GM21390 (cell line): ENCODE measurements at regions not wholly inside any gene's neighbourhood (a gene's known extent, or its start where the extent isn't known, plus 50 kb on each side); places are given as distances from the start of the nearest gene placed in this dataset.

Source experiments
- ATAC-seq: cut with Tn5 transposase; IDR thresholded peaks from one replicate; pipeline ENCODE4 v1.9.1; 2021; ENCODE audit not compliant: unreplicated experiment

- ATAC-seq: no peak
Observed at GRCh38 chr21:16345757-16346156, 616.0 kb downstream of the USP25 start.

GRCh38 chr21:16347223-16347622, 617.4 kb downstream of the USP25 start:
- ATAC-seq: no peak

- ATAC-seq: no peak
Observed at GRCh38 chr21:16353764-16354163, 624.0 kb downstream of the USP25 start.

- ATAC-seq: no peak
Observed at GRCh38 chr21:16357994-16358393, 628.2 kb downstream of the USP25 start.

GRCh38 chr21:16358784-16359183, 629.0 kb downstream of the USP25 start:
- no peak for ATAC-seq

GRCh38 chr21:16363100-16363499, 633.3 kb downstream of the USP25 start:
- ATAC-seq: no peak

- ATAC-seq: no peak
Observed at GRCh38 chr21:16363518-16363917, 633.7 kb downstream of the USP25 start.

- ATAC-seq: no peak
Observed at GRCh38 chr21:16366207-16366606, 636.4 kb downstream of the USP25 start.

- no peak for ATAC-seq
Observed at GRCh38 chr21:16367079-16367478, 637.3 kb downstream of the USP25 start.

GRCh38 chr21:16370186-16370585, 640.4 kb downstream of the USP25 start:
- no peak for ATAC-seq

GRCh38 chr21:16372586-16372985, 642.8 kb downstream of the USP25 start:
- ATAC-seq: no peak

GRCh38 chr21:16376673-16377072, 646.9 kb downstream of the USP25 start:
- no peak for ATAC-seq

GRCh38 chr21:16377120-16377658, 647.4 kb downstream of the USP25 start:
- no peak for ATAC-seq

GRCh38 chr21:16377857-16378256, 648.1 kb downstream of the USP25 start:
- ATAC-seq: no peak

- ATAC-seq: no peak
Observed at GRCh38 chr21:16378525-16378924, 648.7 kb downstream of the USP25 start.

GRCh38 chr21:16388291-16388690, 658.5 kb downstream of the USP25 start:
- no peak for ATAC-seq

- ATAC-seq: no peak
Observed at GRCh38 chr21:16388911-16389560, 659.3 kb downstream of the USP25 start.

- ATAC-seq: no peak
Observed at GRCh38 chr21:16389643-16390042, 659.9 kb downstream of the USP25 start.

GRCh38 chr21:16395285-16395684, 665.5 kb downstream of the USP25 start:
- no peak for ATAC-seq

- no peak for ATAC-seq
Observed at GRCh38 chr21:16402752-16403151, 673.0 kb downstream of the USP25 start.

- ATAC-seq: no peak
Observed at GRCh38 chr21:16404776-16405175, 675.0 kb downstream of the USP25 start.

GRCh38 chr21:16406355-16406754, 676.6 kb downstream of the USP25 start:
- ATAC-seq: no peak
